Left ventricle myocardium inferior (tissue), 1 donor: ENCODE measurements at regions not wholly inside any gene's neighbourhood (a gene's known extent, or its start where the extent isn't known, plus 50 kb on each side); places are given as distances from the start of the nearest gene placed in this dataset.
"Not testable (repeated sequence)": the region's sequence is repeated elsewhere in the genome, so short reads cannot be mapped to it uniquely, and the experiment has no call there.

ENCODE experiments used
- DNase-seq: peaks from one replicate; pipeline ENCODE4 v3.0.0-alpha.2; 2020
- H3K27ac ChIP-seq: fragments of 200-600 bp; replicated peaks from 2 replicates; pipeline ENCODE4 v1.8.0; 2021
- H3K27me3 ChIP-seq: fragments of 200-600 bp; 2 replicates; pipeline ENCODE4 v1.8.0; 2021; ENCODE audit warnings: low read depth
- H3K36me3 ChIP-seq: fragments of 200-600 bp; 2 replicates; pipeline ENCODE4 v1.8.0; 2021
- H3K4me1 ChIP-seq: fragments of 200-600 bp; 2 replicates; pipeline ENCODE4 v1.8.0; 2021
- H3K4me3 ChIP-seq: fragments of 200-600 bp; 2 replicates; pipeline ENCODE4 v1.8.0; 2021; ENCODE audit warnings: mild to moderate bottlenecking, moderate library complexity
- H3K9me3 ChIP-seq: fragments of 200-600 bp; replicated peaks from 2 replicates; pipeline ENCODE4 v1.8.0; 2021
- intact Hi-C: fragments of 100-400 bp; cut with micrococcal nuclease; formaldehyde crosslinking; loops from one replicate; pipeline ENCODE4 v1.11.0; 2022
- TF ChIP-seq, protein P1 (sequence below): fragments of 200-600 bp; IDR thresholded peaks from 2 replicates; pipeline ENCODE4 v1.8.0; 2021; ENCODE audit warnings: antibody characterized with exemption, mild to moderate bottlenecking, borderline replicate concordance
- donor health status: DM: no; HTN: yes; CAD: no; lungs with severe emphysema.

DNA sequence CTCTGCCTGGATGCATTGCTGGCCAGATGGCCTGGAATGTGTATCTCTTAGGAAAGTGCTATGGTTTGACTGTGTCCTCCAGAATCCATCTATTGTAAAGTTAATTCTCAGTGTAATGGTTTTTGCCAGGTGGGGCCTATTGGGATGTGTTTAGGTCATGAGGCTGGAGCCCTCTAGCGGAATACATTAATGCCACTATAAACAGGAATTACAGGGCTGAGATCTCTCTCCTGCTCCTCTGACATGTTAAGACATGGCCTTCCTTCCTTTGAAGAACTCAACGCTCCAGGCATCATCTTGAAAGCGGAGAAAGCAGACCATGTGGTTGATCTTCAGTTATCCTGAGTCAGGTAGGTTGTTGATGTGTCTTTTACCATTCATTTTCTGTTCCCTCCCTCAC, 276.4 kb downstream of the RPIA start:
- Histone ChIP-seq H3K4me1 (no peaks in the 10 kb centered on the region), H3K27ac (no peak overlapping the region), H3K36me3 (no peaks in the 10 kb centered on the region), H3K9me3 (no peaks in the 10 kb centered on the region), H3K4me3 (no peak overlapping the region), H3K27me3 (peaks cover 24% of the 10 kb centered on the region)
- TF ChIP-seq, protein P1, sequence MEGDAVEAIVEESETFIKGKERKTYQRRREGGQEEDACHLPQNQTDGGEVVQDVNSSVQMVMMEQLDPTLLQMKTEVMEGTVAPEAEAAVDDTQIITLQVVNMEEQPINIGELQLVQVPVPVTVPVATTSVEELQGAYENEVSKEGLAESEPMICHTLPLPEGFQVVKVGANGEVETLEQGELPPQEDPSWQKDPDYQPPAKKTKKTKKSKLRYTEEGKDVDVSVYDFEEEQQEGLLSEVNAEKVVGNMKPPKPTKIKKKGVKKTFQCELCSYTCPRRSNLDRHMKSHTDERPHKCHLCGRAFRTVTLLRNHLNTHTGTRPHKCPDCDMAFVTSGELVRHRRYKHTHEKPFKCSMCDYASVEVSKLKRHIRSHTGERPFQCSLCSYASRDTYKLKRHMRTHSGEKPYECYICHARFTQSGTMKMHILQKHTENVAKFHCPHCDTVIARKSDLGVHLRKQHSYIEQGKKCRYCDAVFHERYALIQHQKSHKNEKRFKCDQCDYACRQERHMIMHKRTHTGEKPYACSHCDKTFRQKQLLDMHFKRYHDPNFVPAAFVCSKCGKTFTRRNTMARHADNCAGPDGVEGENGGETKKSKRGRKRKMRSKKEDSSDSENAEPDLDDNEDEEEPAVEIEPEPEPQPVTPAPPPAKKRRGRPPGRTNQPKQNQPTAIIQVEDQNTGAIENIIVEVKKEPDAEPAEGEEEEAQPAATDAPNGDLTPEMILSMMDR, result no peak
- DNase-seq, result no peak
- intact Hi-C loops, result no loop called here

DNA sequence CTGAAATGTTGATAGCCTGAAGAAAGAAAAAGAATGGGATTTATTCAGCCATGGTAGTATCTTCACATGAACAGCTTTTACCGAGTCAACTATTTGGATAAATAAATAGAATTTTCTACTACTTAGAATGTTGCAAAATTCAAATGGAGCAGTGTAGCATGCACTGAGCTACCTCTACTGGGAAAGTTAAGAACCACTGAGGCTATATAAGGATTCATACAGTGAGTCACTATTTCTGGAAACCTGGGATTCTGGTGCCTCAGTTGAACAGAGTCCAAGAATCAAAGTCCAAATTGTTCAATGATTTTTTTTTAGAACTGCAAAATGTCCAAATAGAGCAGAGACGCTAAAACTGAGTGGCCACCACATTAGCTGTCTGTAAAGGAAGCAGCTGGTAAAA, 286.5 kb downstream of the RPIA start:
- intact Hi-C loops, result not testable (repeated sequence)

DNA sequence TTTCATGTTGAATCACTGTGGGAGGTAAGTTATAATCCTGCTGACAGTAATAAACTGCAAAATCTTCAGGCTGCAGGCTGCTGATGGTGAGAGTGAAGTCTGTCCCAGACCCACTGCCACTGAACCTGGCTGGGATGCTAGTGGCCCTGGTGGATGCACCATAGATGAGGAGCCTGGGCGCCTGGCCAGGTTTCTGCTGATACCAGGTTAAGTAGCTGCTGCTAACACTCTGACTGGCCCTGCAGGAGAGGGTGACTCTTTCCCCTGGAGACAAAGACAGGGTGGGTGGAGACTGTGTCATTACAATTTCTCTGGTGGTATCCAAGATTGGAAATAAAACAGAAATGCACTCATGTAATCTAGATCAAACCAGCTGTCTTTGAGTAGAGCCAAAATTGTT, 287.0 kb downstream of the RPIA start:
- peak; percentile 77 for DNase-seq
- H3K36me3 ChIP-seq, H3K27ac ChIP-seq, intact Hi-C loops, H3K9me3 ChIP-seq, H3K4me3 ChIP-seq, H3K4me1 ChIP-seq: not testable (repeated sequence)
- H3K27me3 ChIP-seq, result peaks cover 11% of the 10 kb centered on the region

More for the DNA sequence above, 286.5 kb downstream of the RPIA start:
- not testable (repeated sequence) for H3K4me1 ChIP-seq, H3K36me3 ChIP-seq, H3K9me3 ChIP-seq, H3K4me3 ChIP-seq, H3K27ac ChIP-seq, DNase-seq
- H3K27me3 ChIP-seq, result peaks cover 11% of the 10 kb centered on the region

DNA sequence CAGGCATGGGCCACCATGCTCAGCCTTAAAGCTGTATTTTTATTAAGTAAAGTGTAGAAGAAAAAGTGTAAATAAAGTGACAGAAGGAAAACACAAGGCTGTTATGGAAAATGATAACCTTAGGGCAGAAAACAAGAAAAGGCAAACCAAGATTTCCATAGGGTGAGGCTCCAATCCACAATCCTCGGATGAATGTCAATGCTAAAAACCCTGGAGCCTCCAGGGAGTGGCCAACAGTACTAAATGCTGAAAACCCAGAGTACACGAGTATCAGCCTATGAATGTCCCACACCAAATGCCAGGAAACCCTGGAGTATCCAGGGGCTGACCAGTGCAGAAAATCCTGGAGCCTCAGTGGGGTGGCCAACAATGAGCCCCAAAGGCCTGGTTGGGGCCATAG, 292.6 kb downstream of the RPIA start:
- intact Hi-C loops, H3K9me3 ChIP-seq, H3K27ac ChIP-seq, H3K4me1 ChIP-seq, H3K4me3 ChIP-seq, H3K36me3 ChIP-seq, DNase-seq: not testable (repeated sequence)
- peaks cover 18% of the 10 kb centered on the region for H3K27me3 ChIP-seq

DNA sequence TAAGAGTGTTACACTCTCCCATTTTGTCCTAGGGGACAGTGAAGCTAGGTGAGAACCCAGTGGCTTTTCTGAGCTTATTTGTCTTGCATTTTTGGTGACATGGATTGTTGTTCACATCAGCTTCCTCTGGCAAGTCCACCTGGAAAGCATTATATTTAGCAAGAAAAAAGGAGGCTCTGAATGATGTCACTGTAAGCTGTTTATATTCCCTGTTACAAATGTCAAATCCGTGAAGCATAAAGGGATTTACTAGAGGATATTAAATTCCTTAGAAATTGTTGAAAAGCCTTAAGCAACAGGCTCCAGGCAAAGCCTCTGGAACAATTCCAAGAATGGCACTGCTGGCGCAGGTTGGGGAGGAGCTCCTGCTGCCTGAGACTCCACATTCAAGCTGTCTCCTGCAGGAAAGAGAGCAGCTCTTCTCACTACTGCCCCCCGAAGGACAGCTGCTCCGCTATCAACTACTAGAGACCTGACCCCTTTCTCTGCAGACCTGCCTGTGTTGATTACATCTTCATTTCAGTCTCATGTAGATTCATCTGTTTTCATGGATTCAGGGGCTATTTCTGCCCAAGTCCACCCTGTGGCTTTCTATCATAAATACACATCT, 295.4 kb downstream of the RPIA start:
- H3K4me3 ChIP-seq, H3K36me3 ChIP-seq, H3K9me3 ChIP-seq, intact Hi-C loops, DNase-seq, H3K4me1 ChIP-seq, H3K27ac ChIP-seq: not testable (repeated sequence)
- TF ChIP-seq, protein P1, result peak; percentile 29
- H3K27me3 ChIP-seq, result peaks cover 18% of the 10 kb centered on the region

DNA sequence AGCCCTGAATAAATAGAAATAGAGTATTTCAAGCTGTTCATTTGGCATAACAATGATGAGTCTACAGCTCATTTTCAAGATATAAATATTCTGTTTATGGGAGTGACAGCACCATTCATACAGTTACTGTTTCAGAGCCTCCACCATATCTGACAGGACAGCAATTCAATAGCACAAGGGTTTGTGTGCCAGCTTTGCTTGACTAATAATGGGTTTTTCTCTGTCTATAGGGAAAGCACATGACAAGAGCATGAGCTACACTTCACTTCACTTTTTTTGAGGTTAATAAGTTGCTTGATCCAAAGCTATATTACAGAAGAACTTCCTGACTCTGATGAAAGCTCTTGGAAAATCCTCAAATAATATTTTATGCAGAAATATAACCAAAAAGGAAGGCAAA, 297.1 kb downstream of the RPIA start:
- H3K27ac ChIP-seq, H3K4me1 ChIP-seq, DNase-seq, intact Hi-C loops, H3K9me3 ChIP-seq, H3K36me3 ChIP-seq, H3K4me3 ChIP-seq: not testable (repeated sequence)
- H3K27me3 ChIP-seq, result peaks cover 24% of the 10 kb centered on the region

DNA sequence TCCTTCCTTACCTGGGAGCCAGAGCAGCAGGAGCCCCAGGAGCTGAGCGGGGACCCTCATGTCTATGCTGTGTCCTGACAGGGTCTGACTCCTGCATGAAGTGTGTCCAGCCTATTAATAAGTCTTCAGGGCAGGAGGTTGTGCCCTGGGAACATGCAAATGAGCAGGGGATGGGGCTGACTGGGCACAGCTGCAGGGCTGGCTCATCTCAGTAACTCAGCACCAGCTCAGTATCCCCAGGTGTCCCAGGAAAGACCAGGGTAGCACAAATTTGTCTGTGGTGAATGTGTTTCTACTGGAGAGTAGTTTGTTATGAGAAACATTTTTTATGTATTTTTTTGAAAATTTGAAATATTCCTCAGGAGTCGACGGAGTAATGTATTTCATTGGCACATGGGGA, 301.3 kb downstream of the RPIA start:
- DNase-seq, result not testable (repeated sequence)

DNA sequence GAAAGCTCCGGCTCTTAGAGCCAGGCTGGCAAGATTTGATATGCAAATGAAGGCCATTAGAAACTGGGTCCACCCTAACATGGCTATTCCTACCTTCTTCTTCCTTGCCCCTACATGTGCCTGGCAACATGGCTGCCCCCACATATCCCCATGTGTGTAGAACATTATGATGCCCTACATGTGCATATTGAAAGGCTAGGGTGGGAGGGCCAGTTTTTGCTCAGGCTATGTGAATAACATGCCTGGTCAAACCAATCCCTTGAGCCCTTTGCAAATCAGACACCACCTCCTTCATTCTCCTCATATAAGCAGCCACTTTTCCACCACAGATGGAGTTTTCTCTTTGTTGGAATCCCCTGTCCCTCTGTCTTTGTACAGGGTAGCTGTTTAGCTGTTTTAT, 303.4 kb downstream of the RPIA start:
- H3K27ac ChIP-seq, H3K4me3 ChIP-seq, H3K9me3 ChIP-seq, H3K36me3 ChIP-seq, intact Hi-C loops, DNase-seq, H3K4me1 ChIP-seq: not testable (repeated sequence)
- H3K27me3 ChIP-seq, result peaks cover 44% of the 10 kb centered on the region

More for the DNA sequence above, 301.3 kb downstream of the RPIA start:
- H3K4me3 ChIP-seq, H3K9me3 ChIP-seq, intact Hi-C loops, H3K36me3 ChIP-seq, H3K4me1 ChIP-seq, H3K27ac ChIP-seq: not testable (repeated sequence)
- H3K27me3 ChIP-seq, result peaks cover 25% of the 10 kb centered on the region

DNA sequence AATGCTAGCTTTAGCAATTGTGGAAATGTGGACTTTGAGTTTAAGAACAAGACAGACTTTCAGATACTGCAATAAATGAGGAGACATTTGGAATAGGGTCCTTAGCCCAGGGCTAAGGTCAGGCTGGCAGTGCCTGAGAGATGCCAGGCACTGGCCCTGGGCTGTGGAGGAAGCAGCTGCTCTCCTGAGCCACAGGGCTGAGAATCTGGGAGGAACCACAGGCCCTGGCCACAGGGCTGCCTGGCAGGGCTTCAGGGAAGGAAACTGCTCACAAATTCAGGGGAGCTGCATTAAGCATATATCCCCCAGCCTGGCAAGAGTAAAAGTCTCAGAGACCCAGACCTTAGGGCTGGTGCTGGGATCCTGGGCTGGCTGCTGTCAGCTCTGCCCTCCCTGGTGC, 305.1 kb downstream of the RPIA start:
- intact Hi-C loops, H3K27ac ChIP-seq: not testable (repeated sequence)

More for the DNA sequence above, 305.1 kb downstream of the RPIA start:
- not testable (repeated sequence) for H3K4me1 ChIP-seq, DNase-seq, H3K4me3 ChIP-seq, H3K36me3 ChIP-seq, H3K9me3 ChIP-seq
- H3K27me3 ChIP-seq, result peaks cover 61% of the 10 kb centered on the region
